ENCODE measurements at regions not wholly inside any gene's neighbourhood (a gene's known extent, or its start where the extent isn't known, plus 50 kb on each side); places are given as distances from the start of the nearest gene placed in this dataset.
"Not testable (repeated sequence)": the region's sequence is repeated elsewhere in the genome, so short reads cannot be mapped to it uniquely, and the experiment has no call there.

DNA sequence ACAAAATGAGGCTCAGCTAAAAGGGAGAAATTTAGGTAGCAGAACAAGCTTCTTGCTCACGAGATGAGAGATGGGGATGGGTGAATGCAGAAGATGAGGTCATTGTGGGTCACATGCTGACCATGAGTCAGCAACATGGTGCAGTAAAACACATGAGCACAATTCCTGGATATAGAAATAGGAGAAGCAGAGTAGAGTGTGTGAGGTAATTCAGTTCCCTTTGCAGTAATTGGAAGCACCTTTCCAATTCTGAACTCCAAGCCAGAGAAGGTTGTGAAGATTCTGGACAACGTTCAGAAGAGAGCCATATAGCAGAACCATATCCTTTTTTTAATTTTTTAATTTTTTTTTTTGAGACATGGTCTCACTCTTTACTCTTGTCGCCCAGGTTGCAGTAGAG lies 62.0 kb upstream of the LMNTD1 start:
- no peak overlapping the region for H3K27ac ChIP-seq
- no peak for TF ChIP-seq ZFX (IDR thresholded peaks at IDR 0.05)

GRCh38 chr12:25616286-25616685 lies 63.2 kb upstream of the LMNTD1 start:
- H3K27ac ChIP-seq, result no peak overlapping the region
- TF ChIP-seq ZFX (IDR thresholded peaks at IDR 0.05) (no peak), CTCF (conservative IDR thresholded peaks at IDR 0.05) (no peak)

DNA sequence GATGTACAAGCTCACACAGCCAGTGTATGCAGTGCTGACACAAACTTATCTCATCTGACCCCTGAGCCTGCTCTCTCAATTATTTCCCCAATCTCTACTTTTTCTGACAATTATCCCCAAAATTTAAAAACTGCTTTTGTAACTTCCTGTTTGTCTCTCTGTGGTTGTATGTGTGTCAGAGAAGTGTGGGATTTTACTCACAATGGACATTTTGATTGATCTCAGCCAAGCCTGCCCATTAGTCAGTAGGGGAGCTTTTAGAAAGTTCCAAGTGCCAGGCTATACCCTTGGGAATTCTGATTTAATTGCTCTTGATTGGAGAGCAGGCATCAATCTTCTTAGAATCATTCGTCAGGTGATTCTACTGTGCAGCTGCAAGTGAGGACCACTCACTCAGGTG lies 64.9 kb upstream of the LMNTD1 start:
- TF ChIP-seq ZFX (IDR thresholded peaks at IDR 0.05) (no peak), CTCF (conservative IDR thresholded peaks at IDR 0.05) (no peak)

DNA sequence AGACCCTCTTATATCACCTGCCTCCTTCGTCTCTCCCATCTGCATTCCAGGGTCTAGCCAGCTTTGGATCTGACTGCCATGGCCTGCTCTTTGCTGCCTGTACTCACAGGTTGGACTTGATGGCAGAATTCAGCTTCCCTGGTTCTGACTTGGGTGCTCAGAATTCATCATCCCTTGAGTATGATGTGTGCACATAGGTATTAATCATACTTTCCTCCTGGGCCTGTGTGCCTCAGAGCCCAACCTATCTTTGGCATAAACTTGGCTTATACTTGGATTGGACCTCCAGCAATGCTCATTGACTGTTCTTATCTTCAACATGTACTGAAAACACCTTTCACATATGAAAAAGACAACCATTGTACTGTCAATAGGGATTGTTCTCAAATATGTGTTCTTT lies 70.7 kb upstream of the LMNTD1 start:
- TF ChIP-seq ZFX (IDR thresholded peaks at IDR 0.05) (no peak), CTCF (conservative IDR thresholded peaks at IDR 0.05) (no peak)
- H3K27ac ChIP-seq, result no peak overlapping the region

More for the DNA sequence above, 64.9 kb upstream of the LMNTD1 start:
- no peak overlapping the region for H3K27ac ChIP-seq

- no peak overlapping the region for H3K27ac ChIP-seq
- no peak for TF ChIP-seq CTCF (conservative IDR thresholded peaks at IDR 0.05)
- no peak for TF ChIP-seq ZFX (IDR thresholded peaks at IDR 0.05)
Measured at GRCh38 chr12:25625146-25625545, 72.1 kb upstream of the LMNTD1 start.

DNA sequence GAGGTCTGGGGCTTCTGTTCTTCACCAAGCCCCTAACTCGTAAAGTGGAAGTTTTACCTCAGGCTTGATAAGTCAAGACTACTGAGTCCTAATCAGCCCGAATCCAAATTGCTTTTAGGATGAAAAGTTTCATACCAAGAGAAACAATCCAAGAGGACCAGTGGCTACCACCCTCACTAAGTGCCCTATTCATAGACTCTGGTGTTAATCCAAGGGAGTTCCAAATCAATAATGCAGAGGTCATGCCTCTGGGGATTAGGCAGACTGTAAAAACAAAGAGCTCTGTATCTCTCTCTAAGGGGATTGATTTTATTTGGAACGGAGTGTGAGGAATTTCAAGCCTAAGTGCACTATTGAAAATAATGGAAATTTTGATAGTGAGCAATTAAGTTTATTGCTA lies 76.3 kb upstream of the LMNTD1 start:
- H3K27ac ChIP-seq, result no peak overlapping the region
- no peak for TF ChIP-seq ZFX (IDR thresholded peaks at IDR 0.05)
- TF ChIP-seq CTCF (conservative IDR thresholded peaks at IDR 0.05), result no peak

GRCh38 chr12:25630735-25631515 lies 77.8 kb upstream of the LMNTD1 start:
- H3K27ac ChIP-seq, result not testable (repeated sequence)

- not testable (repeated sequence) for H3K27ac ChIP-seq
Measured at GRCh38 chr12:25633149-25633548, 80.1 kb upstream of the LMNTD1 start.

DNA sequence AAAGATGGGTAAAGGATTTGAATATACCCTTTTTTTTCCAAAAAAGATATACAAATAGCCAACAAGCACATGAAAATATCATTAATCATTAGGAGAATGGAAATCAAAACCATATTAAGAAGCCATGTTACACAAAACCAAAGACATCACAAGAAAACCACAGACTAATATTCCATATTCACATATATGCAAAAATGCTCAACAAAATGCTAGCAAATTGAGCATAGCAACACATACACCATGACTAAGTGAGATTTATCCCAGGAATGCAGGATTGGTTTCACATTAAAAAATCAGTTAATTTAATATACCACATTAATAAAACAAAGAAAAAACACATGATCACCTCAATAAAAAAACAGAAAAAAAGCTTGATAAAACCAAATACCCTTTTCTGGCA lies 84.7 kb upstream of the LMNTD1 start:
- H3K27ac ChIP-seq, result no peak overlapping the region
- TF ChIP-seq CTCF (conservative IDR thresholded peaks at IDR 0.05) (no peak), ZFX (IDR thresholded peaks at IDR 0.05) (no peak)

Data from C4-2B (cell line).